HepG2 (cell line): ENCODE measurements at regions not wholly inside any gene's neighbourhood (a gene's known extent, or its start where the extent isn't known, plus 50 kb on each side); places are given as distances from the start of the nearest gene placed in this dataset.

Experiments
- ATAC-seq: fragments of 200-7000 bp; cut with Tn5 transposase; 3 replicates; pipeline ENCODE4 v1.9.1; 2020; ENCODE audit warnings: mild to moderate bottlenecking, moderate library complexity
- BruUV-seq: library from RNA; stranded (reverse); fragments of 400-500 nt; replicated peaks from 2 replicates; lab custom pipeline; 2021; lab: Mats Ljungman, UMichigan
- CTCF ChIA-PET: fragments of 300-600 bp; formaldehyde crosslinking; extraction: SDS; loops from one replicate; lab custom pipeline; 2021; ENCODE audit warnings: low total read pairs, inconsistent platforms, low intra/inter-chr PET ratio; lab: Yijun Ruan, JAX
- POLR2A ChIA-PET: fragments of 350-600 bp; sonication (Branson Sonifier 250); formaldehyde crosslinking; loops from one replicate; lab custom pipeline; 2020; ENCODE audit warnings: antibody characterized with exemption, inconsistent platforms; lab: Yijun Ruan, JAX
- DNase-seq: peaks from one replicate; pipeline ENCODE4 v3.0.0-alpha.2; 2015; ENCODE audit warnings: low spot score
- FAIRE-seq: peaks from 3 replicates; lab custom pipeline; 2011; peaks lifted over from hg19 to GRCh38; lab: Jason Lieb, UNC
- H2AFZ ChIP-seq: one replicate; pipeline ENCODE4 v1.6.1; 2011; ENCODE audit warnings: low read length, inconsistent platforms
- H3K27ac ChIP-seq: fragments of 300-600 bp; 3 replicates; pipeline ENCODE4 v1.8.0; 2011; ENCODE audit warnings: mixed run types, mild to moderate bottlenecking, mixed read lengths, low read length, inconsistent platforms; ENCODE audit not compliant: insufficient read depth; ENCODE audit errors: extremely low read length
- H3K27me3 ChIP-seq, 2 experiments: fragments of 200-600 bp in 1 of 2; 2 replicates in 1 of 2; 3 replicates in 1 of 2; pipeline versions ENCODE4 v1.6.0 to v1.8.0; 2011; ENCODE audit warnings: low read length in 2 of 2, mild to moderate bottlenecking in 2 of 2, moderate library complexity in 2 of 2, inconsistent platforms in 1 of 2; ENCODE audit not compliant: insufficient read depth in 2 of 2, control insufficient read depth in 1 of 2
- H3K36me3 ChIP-seq, 2 experiments: fragments of 200-600 bp in 1 of 2; replicated peaks in 1 of 2; 2 replicates in 1 of 2; 3 replicates in 1 of 2; pipeline versions ENCODE4 v1.5.1 to v1.8.0; 2011; ENCODE audit warnings: low read length in 2 of 2, inconsistent platforms in 1 of 2; ENCODE audit not compliant: insufficient read depth in 2 of 2, control insufficient read depth in 1 of 2
- H3K4me1 ChIP-seq: 2 replicates; pipeline ENCODE4 v1.5.1; 2012; ENCODE audit warnings: low read length, inconsistent platforms; ENCODE audit not compliant: insufficient read depth
- H3K4me2 ChIP-seq: 2 replicates; pipeline ENCODE4 v1.6.0; 2011; ENCODE audit warnings: low read depth, low read length, inconsistent platforms
- H3K4me3 ChIP-seq, 3 experiments: fragments of 200-600 bp in 1 of 3; sonication (generic), shearing (Covaris generic) in 1 of 3; replicated peaks in 1 of 3; 2 replicates each; pipeline ENCODE4 v1.5.1; 2011 to 2016; ENCODE audit warnings: low read length in 3 of 3, inconsistent platforms in 2 of 3, low read depth in 2 of 3, mild to moderate bottlenecking in 2 of 3, control low read depth in 1 of 3, mixed read lengths in 1 of 3; ENCODE audit not compliant: insufficient read depth in 1 of 3
- H3K79me2 ChIP-seq: one replicate; pipeline ENCODE4 v1.6.1; 2011; ENCODE audit warnings: low read length, inconsistent platforms; ENCODE audit not compliant: insufficient read depth
- H3K9ac ChIP-seq: 2 replicates; pipeline ENCODE4 v1.6.0; 2011; ENCODE audit warnings: mild to moderate bottlenecking, low read depth, low read length, inconsistent platforms; ENCODE audit not compliant: insufficient read depth
- H3K9me3 ChIP-seq: 2 replicates; pipeline ENCODE4 v1.5.1; 2012; ENCODE audit warnings: mild to moderate bottlenecking, low read length
- H4K20me1 ChIP-seq: 2 replicates; pipeline ENCODE4 v1.6.0; 2011; ENCODE audit warnings: inconsistent platforms, mild to moderate bottlenecking, low read length, moderate library complexity; ENCODE audit not compliant: insufficient read depth
- ARHGAP35 ChIP-seq: sonication (generic); formaldehyde crosslinking; IDR thresholded peaks from 2 replicates; pipeline ENCODE4 v1.9.0; 2022; ENCODE audit warnings: mild to moderate bottlenecking, inconsistent platforms, moderate library complexity, missing genetic modification reagents, borderline replicate concordance
- PLRG1 ChIP-seq: fragments of 450-650 bp; conservative IDR thresholded peaks from 2 replicates; pipeline ENCODE4 v1.6.1; 2016
- RAD51 ChIP-seq: fragments of 450-650 bp; IDR thresholded peaks from 2 replicates; pipeline ENCODE4 v1.6.1; 2016; ENCODE audit warnings: borderline replicate concordance
- RBM39 ChIP-seq: fragments of 200-400 bp; formaldehyde crosslinking; IDR thresholded peaks from one replicate; pipeline ENCODE4 v1.6.1; 2018; ENCODE audit warnings: antibody characterized with exemption, mild to moderate bottlenecking, low read depth, low read length; ENCODE audit not compliant: poor library complexity, severe bottlenecking
- SRSF9 ChIP-seq: fragments of 200-400 bp; formaldehyde crosslinking; IDR thresholded peaks from 2 replicates; pipeline ENCODE4 v1.6.1; 2018; ENCODE audit warnings: borderline replicate concordance, mild to moderate bottlenecking, low read depth, low read length; ENCODE audit not compliant: insufficient read depth, poor library complexity, severe bottlenecking
- TSC22D2 ChIP-seq: sonication (generic); formaldehyde crosslinking; IDR thresholded peaks from 2 replicates; pipeline ENCODE4 v1.5.1; 2020; ENCODE audit warnings: missing genetic modification reagents, mild to moderate bottlenecking, borderline replicate concordance
- ZBTB42 ChIP-seq: sonication (generic); formaldehyde crosslinking; IDR thresholded peaks from 2 replicates; pipeline ENCODE4 v1.5.0; 2020; ENCODE audit warnings: mild to moderate bottlenecking, missing genetic modification reagents
- ZNF138 ChIP-seq: sonication (generic); formaldehyde crosslinking; IDR thresholded peaks from 2 replicates; pipeline ENCODE4 v1.5.0; 2020; ENCODE audit warnings: mild to moderate bottlenecking, low read depth, missing genetic modification reagents
- ZNF446 ChIP-seq: sonication (generic); formaldehyde crosslinking; IDR thresholded peaks from 2 replicates; pipeline ENCODE4 v1.5.0; 2020; ENCODE audit warnings: mild to moderate bottlenecking, missing genetic modification reagents
- ZNF790 ChIP-seq: sonication (generic); formaldehyde crosslinking; IDR thresholded peaks from 2 replicates; pipeline ENCODE4 v1.8.0; 2022; ENCODE audit warnings: missing genetic modification reagents, mild to moderate bottlenecking, borderline replicate concordance
- WGBS: methylation state at CpG from one replicate; pipeline ENCODE4 v1.1.6; 2017; ENCODE audit warnings: low lambda C conversion rate; 5-methylcytosine and 5-hydroxymethylcytosine counted together
- in situ Hi-C: cut with HindIII; loops from 2 replicates; pipeline ENCODE4 v1.10.0; 2017; ENCODE audit warnings: low pct_unique_long_range_greater_than_20kb; ENCODE audit not compliant: extremely low pct_ligation_motif_present
- intact Hi-C: fragments of 100-400 bp; cut with micrococcal nuclease; formaldehyde crosslinking; loops from one replicate; pipeline ENCODE4 v1.10.0; 2022; ENCODE audit not compliant: unreplicated experiment
- TF ChIP-seq, protein P1 (sequence below): sonication (generic); formaldehyde crosslinking; IDR thresholded peaks from 2 replicates; pipeline ENCODE4 v1.5.0; 2020; ENCODE audit warnings: mild to moderate bottlenecking, missing genetic modification reagents
- TF ChIP-seq, protein P2 (sequence below): sonication (generic); formaldehyde crosslinking; IDR thresholded peaks from 2 replicates; pipeline ENCODE4 v1.5.0; 2020; ENCODE audit warnings: missing genetic modification reagents
- TF ChIP-seq, protein P3 (sequence below): sonication (generic); formaldehyde crosslinking; IDR thresholded peaks from 2 replicates; pipeline ENCODE4 v1.5.1; 2020; ENCODE audit warnings: missing genetic modification reagents, mild to moderate bottlenecking, borderline replicate concordance
- TF ChIP-seq, protein P4 (sequence below): sonication (generic); formaldehyde crosslinking; IDR thresholded peaks from 2 replicates; pipeline ENCODE4 v1.4.0; 2020; ENCODE audit warnings: missing genetic modification reagents

DNA sequence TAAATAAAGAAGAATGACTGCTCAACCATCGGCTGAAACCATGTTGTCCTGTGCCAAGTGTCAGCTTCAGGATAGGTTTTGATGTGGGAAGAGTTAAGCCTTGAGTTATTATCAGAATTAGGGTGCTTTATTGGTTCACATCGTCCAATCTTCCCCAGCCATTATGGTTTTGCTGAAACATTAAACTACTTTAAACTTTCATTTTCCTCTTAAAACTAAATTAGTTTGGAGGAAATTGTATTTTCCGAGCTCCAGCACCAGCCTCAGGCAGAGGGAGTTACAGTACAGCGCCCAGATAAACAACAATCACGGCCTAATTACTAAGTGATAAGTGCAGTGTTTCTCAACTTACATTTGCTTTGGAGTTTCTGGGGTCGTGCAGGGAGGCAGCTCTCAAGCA lies 80.2 kb downstream of the TMEM114 start:
- H3K4me1 ChIP-seq: no peaks in the 10 kb centered on the region; the same call in 1 of the 2 replicates
- H3K36me3 ChIP-seq: no peaks in the 10 kb centered on the region
- H3K9ac ChIP-seq: no peak overlapping the region
- intact Hi-C loops: no loop called here
- no TSS peak for BruUV-seq
- FAIRE-seq (no peak), DNase-seq (no peak), ATAC-seq (no peak)
- no peak overlapping the region for H3K27ac ChIP-seq
- POLR2A ChIA-PET: no interaction called here
- H3K27me3 ChIP-seq: peaks cover 3 to 43% of the 10 kb centered on the region in 2 experiments; a peak in 4 of 5 replicates
- no peaks in the 10 kb centered on the region for H4K20me1 ChIP-seq
- H3K79me2 ChIP-seq: no peaks in the 10 kb centered on the region
- H3K4me2 ChIP-seq: no peak overlapping the region
- H3K9me3 ChIP-seq: no peaks in the 10 kb centered on the region
- CTCF ChIA-PET: no interaction called here
- in situ Hi-C loops: no loop called here
- 11% methylated on average over 6 of the region's 6 CpGs for WGBS
- TF ChIP-seq ARHGAP35 (CRISPR knock-in tag): no peak
- TF ChIP-seq SRSF9: no peak
- no peak for TF ChIP-seq ZBTB42 (CRISPR knock-in tag)
- TF ChIP-seq, protein P1, sequence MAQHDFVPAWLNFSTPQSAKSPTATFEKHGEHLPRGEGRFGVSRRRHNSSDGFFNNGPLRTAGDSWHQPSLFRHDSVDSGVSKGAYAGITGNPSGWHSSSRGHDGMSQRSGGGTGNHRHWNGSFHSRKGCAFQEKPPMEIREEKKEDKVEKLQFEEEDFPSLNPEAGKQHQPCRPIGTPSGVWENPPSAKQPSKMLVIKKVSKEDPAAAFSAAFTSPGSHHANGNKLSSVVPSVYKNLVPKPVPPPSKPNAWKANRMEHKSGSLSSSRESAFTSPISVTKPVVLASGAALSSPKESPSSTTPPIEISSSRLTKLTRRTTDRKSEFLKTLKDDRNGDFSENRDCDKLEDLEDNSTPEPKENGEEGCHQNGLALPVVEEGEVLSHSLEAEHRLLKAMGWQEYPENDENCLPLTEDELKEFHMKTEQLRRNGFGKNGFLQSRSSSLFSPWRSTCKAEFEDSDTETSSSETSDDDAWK: no peak
- TF ChIP-seq, protein P2, sequence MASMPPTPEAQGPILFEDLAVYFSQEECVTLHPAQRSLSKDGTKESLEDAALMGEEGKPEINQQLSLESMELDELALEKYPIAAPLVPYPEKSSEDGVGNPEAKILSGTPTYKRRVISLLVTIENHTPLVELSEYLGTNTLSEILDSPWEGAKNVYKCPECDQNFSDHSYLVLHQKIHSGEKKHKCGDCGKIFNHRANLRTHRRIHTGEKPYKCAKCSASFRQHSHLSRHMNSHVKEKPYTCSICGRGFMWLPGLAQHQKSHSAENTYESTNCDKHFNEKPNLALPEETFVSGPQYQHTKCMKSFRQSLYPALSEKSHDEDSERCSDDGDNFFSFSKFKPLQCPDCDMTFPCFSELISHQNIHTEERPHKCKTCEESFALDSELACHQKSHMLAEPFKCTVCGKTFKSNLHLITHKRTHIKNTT (CRISPR knock-in tag): no peak
- no peak for TF ChIP-seq TSC22D2 (CRISPR knock-in tag)
- no peak for TF ChIP-seq RBM39
- TF ChIP-seq PLRG1: no peak
- TF ChIP-seq, protein P3, sequence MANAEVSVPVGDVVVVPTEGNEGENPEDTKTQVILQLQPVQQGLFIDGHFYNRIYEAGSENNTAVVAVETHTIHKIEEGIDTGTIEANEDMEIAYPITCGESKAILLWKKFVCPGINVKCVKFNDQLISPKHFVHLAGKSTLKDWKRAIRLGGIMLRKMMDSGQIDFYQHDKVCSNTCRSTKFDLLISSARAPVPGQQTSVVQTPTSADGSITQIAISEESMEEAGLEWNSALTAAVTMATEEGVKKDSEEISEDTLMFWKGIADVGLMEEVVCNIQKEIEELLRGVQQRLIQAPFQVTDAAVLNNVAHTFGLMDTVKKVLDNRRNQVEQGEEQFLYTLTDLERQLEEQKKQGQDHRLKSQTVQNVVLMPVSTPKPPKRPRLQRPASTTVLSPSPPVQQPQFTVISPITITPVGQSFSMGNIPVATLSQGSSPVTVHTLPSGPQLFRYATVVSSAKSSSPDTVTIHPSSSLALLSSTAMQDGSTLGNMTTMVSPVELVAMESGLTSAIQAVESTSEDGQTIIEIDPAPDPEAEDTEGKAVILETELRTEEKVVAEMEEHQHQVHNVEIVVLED (CRISPR knock-in tag): no peak
- no peak for TF ChIP-seq RAD51
- TF ChIP-seq ZNF446: no peak
- TF ChIP-seq ZNF138 (CRISPR knock-in tag): no peak
- TF ChIP-seq, protein P4, sequence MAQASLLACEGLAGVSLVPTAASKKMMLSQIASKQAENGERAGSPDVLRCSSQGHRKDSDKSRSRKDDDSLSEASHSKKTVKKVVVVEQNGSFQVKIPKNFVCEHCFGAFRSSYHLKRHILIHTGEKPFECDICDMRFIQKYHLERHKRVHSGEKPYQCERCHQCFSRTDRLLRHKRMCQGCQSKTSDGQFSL (CRISPR knock-in tag): no peak
- TF ChIP-seq ZNF790 (CRISPR knock-in tag): no peak
- no peak overlapping the region for H3K4me3 ChIP-seq
- no peak overlapping the region for H2AFZ ChIP-seq
